ENCODE measurements at regions not wholly inside any gene's neighbourhood (a gene's known extent, or its start where the extent isn't known, plus 50 kb on each side); places are given as distances from the start of the nearest gene placed in this dataset.

- FAIRE-seq (peak; percentile 13), DNase-seq (ENCODE audit: insufficient read length, low spot score) (no peak)
- TF ChIP-seq SPI1 (IDR thresholded peaks at IDR 0.05; ENCODE audit: low read depth, low read length) = no peak
- no peak for TF ChIP-seq TAF1 (IDR thresholded peaks at IDR 0.05; ENCODE audit: low read depth, low read length)
- TF ChIP-seq PAX5 (IDR thresholded peaks at IDR 0.05; ENCODE audit: insufficient read depth, low read length, severe bottlenecking) = no peak
- no peak for TF ChIP-seq POLR2AphosphoS5 (IDR thresholded peaks at IDR 0.05; ENCODE audit: low read depth, low read length)
- TF ChIP-seq POLR2A (IDR thresholded peaks at IDR 0.05; ENCODE audit: low read depth, low read length) = no peak
- TF ChIP-seq POU2F2 (IDR thresholded peaks at IDR 0.05; ENCODE audit: low read depth, low read length) = no peak
Observed at GRCh38 chr14:82855912-82856391, 1322.3 kb upstream of the SEL1L start.

GRCh38 chr14:82861313-82861712 is 1327.7 kb upstream of the SEL1L start:
- TF ChIP-seq PAX5 (IDR thresholded peaks at IDR 0.05; ENCODE audit: insufficient read depth, low read length, severe bottlenecking) (no peak), POLR2AphosphoS5 (IDR thresholded peaks at IDR 0.05; ENCODE audit: low read depth, low read length) (no peak), POLR2A (IDR thresholded peaks at IDR 0.05; ENCODE audit: low read depth, low read length) (no peak), POU2F2 (IDR thresholded peaks at IDR 0.05; ENCODE audit: low read depth, low read length) (no peak), SPI1 (IDR thresholded peaks at IDR 0.05; ENCODE audit: low read depth, low read length) (no peak), TAF1 (IDR thresholded peaks at IDR 0.05; ENCODE audit: low read depth, low read length) (no peak)
- FAIRE-seq (no peak), DNase-seq (ENCODE audit: insufficient read length, low spot score) (no peak)

- TF ChIP-seq TAF1 (IDR thresholded peaks at IDR 0.05; ENCODE audit: low read depth, low read length) (no peak), POLR2AphosphoS5 (IDR thresholded peaks at IDR 0.05; ENCODE audit: low read depth, low read length) (no peak), SPI1 (IDR thresholded peaks at IDR 0.05; ENCODE audit: low read depth, low read length) (no peak), POLR2A (IDR thresholded peaks at IDR 0.05; ENCODE audit: low read depth, low read length) (no peak), POU2F2 (IDR thresholded peaks at IDR 0.05; ENCODE audit: low read depth, low read length) (no peak), PAX5 (IDR thresholded peaks at IDR 0.05; ENCODE audit: insufficient read depth, low read length, severe bottlenecking) (no peak)
- DNase-seq (ENCODE audit: insufficient read length, low spot score) (no peak), FAIRE-seq (no peak)
Observed at GRCh38 chr14:82872494-82872893, 1338.8 kb upstream of the SEL1L start.

GRCh38 chr14:82878951-82879350 is 1345.3 kb upstream of the SEL1L start:
- no peak for FAIRE-seq
- TF ChIP-seq POU2F2 (IDR thresholded peaks at IDR 0.05; ENCODE audit: low read depth, low read length) (no peak), SPI1 (IDR thresholded peaks at IDR 0.05; ENCODE audit: low read depth, low read length) (no peak), PAX5 (IDR thresholded peaks at IDR 0.05; ENCODE audit: insufficient read depth, low read length, severe bottlenecking) (no peak), POLR2AphosphoS5 (IDR thresholded peaks at IDR 0.05; ENCODE audit: low read depth, low read length) (no peak), POLR2A (IDR thresholded peaks at IDR 0.05; ENCODE audit: low read depth, low read length) (no peak), TAF1 (IDR thresholded peaks at IDR 0.05; ENCODE audit: low read depth, low read length) (no peak)
- no peak for DNase-seq (ENCODE audit: insufficient read length, low spot score)

- TF ChIP-seq SPI1 (IDR thresholded peaks at IDR 0.05; ENCODE audit: low read depth, low read length) = no peak
- no peak for TF ChIP-seq POLR2A (IDR thresholded peaks at IDR 0.05; ENCODE audit: low read depth, low read length)
- no peak for TF ChIP-seq TAF1 (IDR thresholded peaks at IDR 0.05; ENCODE audit: low read depth, low read length)
- FAIRE-seq (no peak), DNase-seq (ENCODE audit: insufficient read length, low spot score) (no peak)
Observed at GRCh38 chr14:82879949-82880535, 1346.4 kb upstream of the SEL1L start.

GRCh38 chr14:82886670-82887069 is 1353.0 kb upstream of the SEL1L start:
- FAIRE-seq = no peak
- TF ChIP-seq PAX5 (IDR thresholded peaks at IDR 0.05; ENCODE audit: insufficient read depth, low read length, severe bottlenecking) = no peak
- no peak for TF ChIP-seq SPI1 (IDR thresholded peaks at IDR 0.05; ENCODE audit: low read depth, low read length)
- no peak for TF ChIP-seq TAF1 (IDR thresholded peaks at IDR 0.05; ENCODE audit: low read depth, low read length)
- no peak for TF ChIP-seq POLR2A (IDR thresholded peaks at IDR 0.05; ENCODE audit: low read depth, low read length)
- TF ChIP-seq POLR2AphosphoS5 (IDR thresholded peaks at IDR 0.05; ENCODE audit: low read depth, low read length) = no peak
- TF ChIP-seq POU2F2 (IDR thresholded peaks at IDR 0.05; ENCODE audit: low read depth, low read length) = no peak
- no peak for DNase-seq (ENCODE audit: insufficient read length, low spot score)

- no peak for FAIRE-seq
- DNase-seq (ENCODE audit: insufficient read length, low spot score) = no peak
- TF ChIP-seq POU2F2 (IDR thresholded peaks at IDR 0.05; ENCODE audit: low read depth, low read length) (no peak), TAF1 (IDR thresholded peaks at IDR 0.05; ENCODE audit: low read depth, low read length) (no peak), PAX5 (IDR thresholded peaks at IDR 0.05; ENCODE audit: insufficient read depth, low read length, severe bottlenecking) (no peak), SPI1 (IDR thresholded peaks at IDR 0.05; ENCODE audit: low read depth, low read length) (no peak), POLR2AphosphoS5 (IDR thresholded peaks at IDR 0.05; ENCODE audit: low read depth, low read length) (no peak), POLR2A (IDR thresholded peaks at IDR 0.05; ENCODE audit: low read depth, low read length) (no peak)
Observed at GRCh38 chr14:82889701-82890100, 1356.0 kb upstream of the SEL1L start.

GRCh38 chr14:82896476-82896875 is 1362.8 kb upstream of the SEL1L start:
- DNase-seq (ENCODE audit: insufficient read length, low spot score) (no peak), FAIRE-seq (no peak)
- TF ChIP-seq POU2F2 (IDR thresholded peaks at IDR 0.05; ENCODE audit: low read depth, low read length) (no peak), SPI1 (IDR thresholded peaks at IDR 0.05; ENCODE audit: low read depth, low read length) (no peak), TAF1 (IDR thresholded peaks at IDR 0.05; ENCODE audit: low read depth, low read length) (no peak), POLR2A (IDR thresholded peaks at IDR 0.05; ENCODE audit: low read depth, low read length) (no peak), PAX5 (IDR thresholded peaks at IDR 0.05; ENCODE audit: insufficient read depth, low read length, severe bottlenecking) (no peak), POLR2AphosphoS5 (IDR thresholded peaks at IDR 0.05; ENCODE audit: low read depth, low read length) (no peak)

GRCh38 chr14:82897469-82898308 is 1364.0 kb upstream of the SEL1L start:
- FAIRE-seq (no peak), DNase-seq (ENCODE audit: insufficient read length, low spot score) (no peak)
- no peak for TF ChIP-seq POLR2AphosphoS5 (IDR thresholded peaks at IDR 0.05; ENCODE audit: low read depth, low read length)
- no peak for TF ChIP-seq TAF1 (IDR thresholded peaks at IDR 0.05; ENCODE audit: low read depth, low read length)
- no peak for TF ChIP-seq SPI1 (IDR thresholded peaks at IDR 0.05; ENCODE audit: low read depth, low read length)
- TF ChIP-seq POU2F2 (IDR thresholded peaks at IDR 0.05; ENCODE audit: low read depth, low read length) = no peak
- TF ChIP-seq POLR2A (IDR thresholded peaks at IDR 0.05; ENCODE audit: low read depth, low read length) = no peak

All from GM12891 (cell line).